Suprapubic skin (tissue), 3 donors: ENCODE measurements at regions not wholly inside any gene's neighbourhood (a gene's known extent, or its start where the extent isn't known, plus 50 kb on each side); places are given as distances from the start of the nearest gene placed in this dataset.

Experiments used
- CTCF ChIP-seq, 2 donors: fragments of 200-600 bp in 1 of 2; fragments of 450-650 bp in 1 of 2; sonication (generic) in 1 of 2; IDR thresholded peaks; one replicate each; pipeline ENCODE4 v1.5.1; 2016 to 2019; ENCODE audit warnings: antibody characterized with exemption in 2 of 2, mild to moderate bottlenecking in 1 of 2, moderate library complexity in 1 of 2
- EP300 ChIP-seq: sonication (generic); formaldehyde crosslinking; IDR thresholded peaks from one replicate; pipeline ENCODE4 v1.6.1; 2017; ENCODE audit warnings: antibody characterized with exemption
- POLR2A ChIP-seq, 2 donors: fragments of 450-650 bp; IDR thresholded peaks; one replicate each; pipeline ENCODE4 v1.6.1; 2017; ENCODE audit warnings: antibody characterized with exemption in 2 of 2, mild to moderate bottlenecking in 2 of 2, moderate library complexity in 2 of 2

- no peak for TF ChIP-seq CTCF (IDR thresholded peaks at IDR 0.05)
- TF ChIP-seq POLR2A (IDR thresholded peaks at IDR 0.05): no peak
- no peak for TF ChIP-seq EP300
These were observed 80.4 kb downstream of the HSPH1 start for GRCh38 chr13:31081316-31081715.
